ENCODE measurements at regions not wholly inside any gene's neighbourhood (a gene's known extent, or its start where the extent isn't known, plus 50 kb on each side); places are given as distances from the start of the nearest gene placed in this dataset.
A peak's percentile ranks its signal among the peaks of the same experiment; 100 is the strongest.

- H3K4me2 ChIP-seq (ENCODE audit: low read length): no peak overlapping the region
- no peaks in the 10 kb centered on the region for H3K9me3 ChIP-seq (ENCODE audit: control insufficient read depth, low read length)
- H3K36me3 ChIP-seq (ENCODE audit: control insufficient read depth, insufficient read depth, low read length): no peaks in the 10 kb centered on the region
- no peak overlapping the region for H3K4me3 ChIP-seq (ENCODE audit: low read depth, low read length)
- no peaks in the 10 kb centered on the region for H3K79me2 ChIP-seq
- peak overlapping the region; percentile 44 for H2AFZ ChIP-seq
- H3K27ac ChIP-seq: peak overlapping the region; percentile 6
- peaks cover 7% of the 10 kb centered on the region for H3K4me1 ChIP-seq
- H3K27me3 ChIP-seq (ENCODE audit: control insufficient read depth, insufficient read depth, low read length): no peaks in the 10 kb centered on the region
- H3K9ac ChIP-seq: no peak overlapping the region
- no peak for TF ChIP-seq CTCF (IDR thresholded peaks at IDR 0.05)
These were observed 95.9 kb upstream of the CAND1 start for GRCh38 chr12:67173258-67173657.

GRCh38 chr12:67182551-67182950, 86.6 kb upstream of the CAND1 start:
- Histone ChIP-seq H3K9ac (no peak overlapping the region), H3K4me2 (ENCODE audit: low read length) (no peak overlapping the region), H3K4me1 (no peaks in the 10 kb centered on the region), H2AFZ (no peak overlapping the region), H3K9me3 (ENCODE audit: control insufficient read depth, low read length) (no peaks in the 10 kb centered on the region), H3K36me3 (ENCODE audit: control insufficient read depth, insufficient read depth, low read length) (no peaks in the 10 kb centered on the region), H3K79me2 (no peaks in the 10 kb centered on the region), H3K27ac (no peak overlapping the region), H3K27me3 (ENCODE audit: control insufficient read depth, insufficient read depth, low read length) (no peaks in the 10 kb centered on the region), H3K4me3 (ENCODE audit: low read depth, low read length) (no peak overlapping the region)
- TF ChIP-seq CTCF (IDR thresholded peaks at IDR 0.05): no peak

GRCh38 chr12:67193704-67194103, 75.5 kb upstream of the CAND1 start:
- H3K79me2 ChIP-seq: no peaks in the 10 kb centered on the region
- H3K9me3 ChIP-seq (ENCODE audit: control insufficient read depth, low read length): no peaks in the 10 kb centered on the region
- no peak overlapping the region for H3K9ac ChIP-seq
- no peak overlapping the region for H2AFZ ChIP-seq
- H3K4me1 ChIP-seq: no peaks in the 10 kb centered on the region
- H3K4me2 ChIP-seq (ENCODE audit: low read length): no peak overlapping the region
- no peak overlapping the region for H3K4me3 ChIP-seq (ENCODE audit: low read depth, low read length)
- no peak for TF ChIP-seq CTCF (IDR thresholded peaks at IDR 0.05)
- H3K27me3 ChIP-seq (ENCODE audit: control insufficient read depth, insufficient read depth, low read length): no peaks in the 10 kb centered on the region
- no peaks in the 10 kb centered on the region for H3K36me3 ChIP-seq (ENCODE audit: control insufficient read depth, insufficient read depth, low read length)
- no peak overlapping the region for H3K27ac ChIP-seq

- Histone ChIP-seq H3K9ac (no peak overlapping the region), H2AFZ (no peak overlapping the region), H3K4me2 (ENCODE audit: low read length) (no peak overlapping the region), H3K27me3 (ENCODE audit: control insufficient read depth, insufficient read depth, low read length) (no peaks in the 10 kb centered on the region), H3K27ac (no peak overlapping the region), H3K79me2 (no peaks in the 10 kb centered on the region), H3K9me3 (ENCODE audit: control insufficient read depth, low read length) (no peaks in the 10 kb centered on the region), H3K4me1 (no peaks in the 10 kb centered on the region), H3K4me3 (ENCODE audit: low read depth, low read length) (no peak overlapping the region), H3K36me3 (ENCODE audit: control insufficient read depth, insufficient read depth, low read length) (no peaks in the 10 kb centered on the region)
- TF ChIP-seq CTCF (IDR thresholded peaks at IDR 0.05): no peak
These were observed 68.8 kb upstream of the CAND1 start for GRCh38 chr12:67200386-67200785.

- no peak overlapping the region for H3K9ac ChIP-seq
- no peaks in the 10 kb centered on the region for H3K36me3 ChIP-seq (ENCODE audit: control insufficient read depth, insufficient read depth, low read length)
- TF ChIP-seq CTCF (IDR thresholded peaks at IDR 0.05): no peak
- no peaks in the 10 kb centered on the region for H3K27me3 ChIP-seq (ENCODE audit: control insufficient read depth, insufficient read depth, low read length)
- no peak overlapping the region for H2AFZ ChIP-seq
- H3K4me2 ChIP-seq (ENCODE audit: low read length): no peak overlapping the region
- no peak overlapping the region for H3K4me3 ChIP-seq (ENCODE audit: low read depth, low read length)
- H3K4me1 ChIP-seq: no peaks in the 10 kb centered on the region
- H3K9me3 ChIP-seq (ENCODE audit: control insufficient read depth, low read length): no peaks in the 10 kb centered on the region
- no peak overlapping the region for H3K27ac ChIP-seq
- H3K79me2 ChIP-seq: no peaks in the 10 kb centered on the region
These were observed 67.0 kb upstream of the CAND1 start for GRCh38 chr12:67202011-67202677.

All from parathyroid adenoma (tissue), 2 donors.